ENCODE measurements at regions not wholly inside any gene's neighbourhood (a gene's known extent, or its start where the extent isn't known, plus 50 kb on each side); places are given as distances from the start of the nearest gene placed in this dataset.

DNA sequence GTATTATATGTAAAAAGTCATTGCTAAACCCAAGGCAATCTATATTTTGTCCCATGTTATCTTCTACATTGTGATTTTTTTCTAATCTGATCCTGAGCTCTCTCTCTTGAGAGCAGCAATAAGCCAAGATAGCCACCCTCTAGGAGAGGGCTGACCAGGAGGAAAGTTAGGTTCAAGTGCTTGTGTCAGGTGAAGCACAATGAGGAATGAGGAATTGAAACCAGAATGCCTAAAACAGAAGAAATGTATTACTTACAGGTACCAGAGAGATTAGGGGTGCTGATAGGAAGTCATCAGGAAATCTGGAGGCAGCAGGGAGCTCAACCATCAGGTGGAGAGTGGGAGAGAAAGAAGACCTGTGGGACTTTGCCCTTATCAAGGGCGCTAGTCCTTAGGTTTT lies 85.5 kb upstream of the BARHL2 start:
- TF ChIP-seq, protein P1, sequence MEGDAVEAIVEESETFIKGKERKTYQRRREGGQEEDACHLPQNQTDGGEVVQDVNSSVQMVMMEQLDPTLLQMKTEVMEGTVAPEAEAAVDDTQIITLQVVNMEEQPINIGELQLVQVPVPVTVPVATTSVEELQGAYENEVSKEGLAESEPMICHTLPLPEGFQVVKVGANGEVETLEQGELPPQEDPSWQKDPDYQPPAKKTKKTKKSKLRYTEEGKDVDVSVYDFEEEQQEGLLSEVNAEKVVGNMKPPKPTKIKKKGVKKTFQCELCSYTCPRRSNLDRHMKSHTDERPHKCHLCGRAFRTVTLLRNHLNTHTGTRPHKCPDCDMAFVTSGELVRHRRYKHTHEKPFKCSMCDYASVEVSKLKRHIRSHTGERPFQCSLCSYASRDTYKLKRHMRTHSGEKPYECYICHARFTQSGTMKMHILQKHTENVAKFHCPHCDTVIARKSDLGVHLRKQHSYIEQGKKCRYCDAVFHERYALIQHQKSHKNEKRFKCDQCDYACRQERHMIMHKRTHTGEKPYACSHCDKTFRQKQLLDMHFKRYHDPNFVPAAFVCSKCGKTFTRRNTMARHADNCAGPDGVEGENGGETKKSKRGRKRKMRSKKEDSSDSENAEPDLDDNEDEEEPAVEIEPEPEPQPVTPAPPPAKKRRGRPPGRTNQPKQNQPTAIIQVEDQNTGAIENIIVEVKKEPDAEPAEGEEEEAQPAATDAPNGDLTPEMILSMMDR (IDR thresholded peaks at IDR 0.05), result no peak
- TF ChIP-seq POLR2A (IDR thresholded peaks at IDR 0.05), result no peak

Measured in thyroid gland (tissue), 4 donors.